GM21825 (cell line): ENCODE measurements at regions not wholly inside any gene's neighbourhood (a gene's known extent, or its start where the extent isn't known, plus 50 kb on each side); places are given as distances from the start of the nearest gene placed in this dataset.
"Not testable (repeated sequence)": the region's sequence is repeated elsewhere in the genome, so short reads cannot be mapped to it uniquely, and the experiment has no call there.

Experiments
- ATAC-seq: cut with Tn5 transposase; IDR thresholded peaks from one replicate; pipeline ENCODE4 v1.9.1; 2021; ENCODE audit warnings: mild to moderate bottlenecking, moderate library complexity; ENCODE audit not compliant: unreplicated experiment

DNA sequence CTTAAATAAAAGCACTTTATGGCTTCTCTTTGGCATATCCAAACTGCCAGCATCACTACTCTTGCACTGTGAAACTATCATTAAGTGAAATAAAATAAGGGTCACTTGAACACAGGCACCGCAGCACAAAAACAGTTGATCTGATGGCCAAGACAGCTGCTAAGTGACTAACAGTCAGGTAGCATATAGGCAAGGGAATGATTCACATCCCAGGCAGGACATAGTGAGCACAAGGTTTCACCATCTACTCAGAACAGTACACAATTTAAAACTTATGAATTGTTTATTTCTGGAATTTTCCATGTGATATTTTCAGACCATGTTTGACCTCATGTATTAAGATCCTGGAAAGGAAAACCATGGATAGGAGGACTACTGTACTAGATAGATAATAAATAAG lies 214.2 kb downstream of the MREG start:
- ATAC-seq = no peak

DNA sequence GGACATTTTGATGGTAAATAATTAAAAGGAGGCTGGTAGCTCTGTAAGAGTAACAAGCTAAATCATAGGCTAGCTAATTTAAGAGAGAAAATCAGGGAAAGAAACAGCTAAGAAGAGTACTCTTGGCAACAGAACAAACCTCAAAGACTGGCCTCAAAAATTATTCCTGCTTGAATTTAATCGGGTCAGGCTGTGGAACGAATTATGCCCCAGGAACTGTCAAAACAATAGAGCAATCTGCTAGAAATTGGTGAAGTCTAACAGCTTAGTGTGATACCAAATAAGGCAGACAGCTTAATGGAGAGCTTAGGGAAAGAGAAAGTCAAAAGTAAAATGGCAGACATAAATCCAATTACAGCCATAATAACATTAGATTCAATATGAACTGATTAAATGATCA lies 215.7 kb downstream of the MREG start:
- no peak for ATAC-seq

- no peak for ATAC-seq
Observed at GRCh38 chr2:215796140-215796855, 217.1 kb downstream of the MREG start.

- no peak for ATAC-seq
Observed at GRCh38 chr2:215794829-215795546, 218.4 kb downstream of the MREG start.

DNA sequence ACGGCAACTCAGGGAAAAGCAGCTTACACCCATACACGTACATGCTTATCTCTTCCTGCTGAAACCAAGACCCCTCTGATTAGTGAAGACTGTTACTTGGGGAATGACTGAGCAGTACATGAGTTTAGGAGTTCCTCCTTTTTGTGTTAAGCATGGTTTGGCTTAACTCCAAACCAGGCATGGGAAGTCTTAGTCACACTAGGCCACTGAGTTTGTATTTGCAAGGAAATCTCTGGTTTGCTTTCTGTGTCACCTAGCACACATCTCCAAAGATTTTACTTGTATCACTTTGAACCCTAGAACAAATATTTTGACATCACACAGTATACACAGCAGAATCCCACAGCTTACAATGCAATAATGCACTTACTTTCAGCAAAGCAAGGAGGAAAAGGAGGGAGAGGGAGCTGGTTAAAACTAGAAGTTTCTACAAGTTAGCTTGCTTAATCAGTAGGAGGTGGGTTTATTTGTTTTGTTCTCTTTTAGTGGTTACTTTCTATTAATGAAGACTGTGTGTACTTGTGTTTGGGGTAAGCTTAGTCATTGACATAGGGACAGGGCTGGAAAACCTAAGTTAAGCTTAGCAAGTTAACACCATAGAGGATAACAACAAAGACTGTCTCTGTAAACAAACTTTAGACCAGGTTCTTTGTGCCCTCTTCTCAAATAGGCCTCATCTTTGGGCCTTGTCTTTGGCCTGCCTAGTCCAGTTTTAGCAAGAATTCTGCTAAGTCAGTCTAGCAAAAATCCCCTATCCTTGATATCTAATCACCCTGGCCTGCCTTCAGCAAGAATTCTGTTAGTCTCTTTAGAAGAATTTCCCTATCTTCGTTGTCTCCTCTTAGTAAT lies 219.4 kb downstream of the MREG start:
- no peak for ATAC-seq

DNA sequence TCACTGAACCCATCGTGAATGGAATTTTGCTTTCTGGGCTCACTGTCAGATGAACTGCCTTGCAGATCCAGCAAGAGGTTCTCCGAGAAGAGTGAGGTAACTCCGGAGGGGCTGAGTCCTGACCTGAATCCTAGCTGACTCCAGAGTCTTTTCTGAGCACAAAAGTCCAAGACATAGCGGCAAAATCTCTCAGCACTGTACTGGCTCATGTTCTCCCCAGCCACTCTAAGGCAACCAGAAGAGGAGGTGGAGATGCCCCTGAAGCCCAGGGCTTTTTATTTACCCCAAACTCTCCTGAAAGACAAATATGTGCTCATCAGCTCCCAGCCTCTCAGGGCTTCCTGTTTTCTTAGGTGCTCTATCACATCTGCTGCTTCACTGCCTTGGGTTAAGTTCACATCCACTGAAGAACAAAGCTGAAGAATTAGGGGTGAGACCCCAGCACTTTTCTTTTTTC lies 221.8 kb downstream of the MREG start:
- ATAC-seq = no peak

- ATAC-seq = no peak
Observed at GRCh38 chr2:215790523-215791421, 222.6 kb downstream of the MREG start.

- ATAC-seq = no peak
Observed at GRCh38 chr2:215787565-215788178, 225.7 kb downstream of the MREG start.

- no peak for ATAC-seq
Observed at GRCh38 chr2:215787025-215787424, 226.3 kb downstream of the MREG start.

GRCh38 chr2:215784371-215784783 lies 229.0 kb downstream of the MREG start:
- no peak for ATAC-seq

DNA sequence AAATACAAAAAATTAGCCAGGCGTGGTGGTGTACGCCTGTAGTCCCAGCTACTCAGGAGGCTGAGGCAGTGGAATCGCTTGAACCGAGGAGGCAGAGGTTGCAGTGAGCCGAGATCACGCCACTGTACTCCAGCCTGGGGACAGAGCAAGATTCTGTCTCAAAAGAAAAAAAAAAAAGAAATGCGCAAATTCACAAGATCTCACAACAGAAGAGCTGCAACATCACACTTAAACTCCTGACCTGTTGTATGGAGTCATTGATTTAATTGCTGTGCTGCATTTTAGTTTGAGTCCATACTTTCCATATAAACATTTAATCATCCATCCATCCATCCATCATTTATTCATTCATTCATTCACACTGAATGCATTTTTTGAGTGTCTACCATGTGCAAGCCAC lies 229.7 kb downstream of the MREG start:
- not testable (repeated sequence) for ATAC-seq

- ATAC-seq = no peak
Observed at GRCh38 chr2:215782965-215783364, 230.4 kb downstream of the MREG start.

DNA sequence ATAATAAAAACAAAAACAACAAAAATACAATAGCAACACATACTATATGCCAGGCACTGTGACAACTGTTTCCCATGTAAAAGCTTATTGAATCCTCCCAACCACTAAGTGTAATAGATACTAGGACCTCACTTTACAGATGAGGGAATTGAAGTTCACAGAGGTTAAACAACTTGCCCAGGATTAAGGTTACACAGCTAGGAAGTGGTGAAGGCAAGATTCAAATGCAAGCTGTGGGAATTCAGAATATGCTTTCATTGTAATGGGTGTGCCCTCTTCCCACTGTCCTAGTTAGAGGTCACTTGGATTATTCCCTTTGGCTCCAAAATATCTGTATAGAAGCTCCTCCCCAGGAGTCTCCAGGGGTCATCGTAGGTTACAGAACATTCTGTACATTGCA lies 231.1 kb downstream of the MREG start:
- no peak for ATAC-seq

DNA sequence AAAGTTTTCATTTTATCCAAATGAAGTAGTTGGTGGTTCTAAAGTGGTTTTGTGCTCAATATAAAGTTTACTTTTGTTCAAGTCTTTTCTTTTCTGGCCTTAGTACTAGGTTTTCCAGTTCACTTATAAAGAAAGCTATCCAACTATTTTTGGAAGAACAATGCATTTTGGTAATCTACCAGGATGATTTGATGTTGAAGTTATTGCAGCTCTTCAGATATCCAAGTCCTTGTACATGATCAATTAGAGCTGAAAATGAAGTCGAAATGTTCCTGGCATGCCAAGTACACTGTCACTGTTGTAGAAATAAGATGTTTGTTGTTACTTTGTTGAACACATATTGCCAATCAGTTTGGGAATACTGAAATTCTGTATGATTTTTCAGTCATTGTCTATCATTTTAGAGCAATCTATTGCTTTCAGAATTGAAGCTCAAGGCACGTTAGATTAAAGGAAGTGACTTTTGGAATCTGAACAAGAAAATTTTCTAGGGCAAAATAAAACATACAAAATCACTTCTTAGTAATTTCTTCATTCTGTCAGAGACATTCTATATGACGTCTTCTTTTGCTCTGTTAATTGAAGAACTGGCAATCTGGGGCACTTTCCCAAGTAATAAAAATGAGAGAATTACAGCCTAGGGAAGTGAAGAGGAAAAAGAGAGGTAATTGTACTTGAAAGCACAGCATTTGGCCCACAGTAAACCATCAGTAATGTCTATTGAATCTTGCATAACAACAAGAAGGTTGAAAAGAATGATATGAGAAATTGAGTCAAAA lies 232.3 kb downstream of the MREG start:
- ATAC-seq = no peak

DNA sequence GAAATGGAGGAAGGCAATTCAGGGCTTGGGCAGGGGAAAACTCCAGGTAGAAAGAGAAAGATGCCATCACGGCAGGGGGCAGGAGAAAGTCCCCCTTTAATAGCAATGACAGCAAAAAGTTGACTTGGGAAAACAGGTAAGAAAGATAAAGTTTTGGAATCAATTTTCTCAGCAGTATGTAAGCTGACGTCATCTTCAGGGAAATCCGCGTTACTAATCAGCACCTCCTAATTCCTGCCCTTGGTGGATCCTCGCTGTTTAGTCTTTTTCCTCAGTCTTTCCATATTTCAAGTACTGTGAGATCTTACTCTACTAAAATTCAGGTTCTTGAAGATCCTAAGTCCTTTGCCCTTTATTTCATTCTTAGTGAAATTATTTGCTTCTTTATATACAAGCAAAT lies 233.0 kb downstream of the MREG start:
- ATAC-seq = no peak

DNA sequence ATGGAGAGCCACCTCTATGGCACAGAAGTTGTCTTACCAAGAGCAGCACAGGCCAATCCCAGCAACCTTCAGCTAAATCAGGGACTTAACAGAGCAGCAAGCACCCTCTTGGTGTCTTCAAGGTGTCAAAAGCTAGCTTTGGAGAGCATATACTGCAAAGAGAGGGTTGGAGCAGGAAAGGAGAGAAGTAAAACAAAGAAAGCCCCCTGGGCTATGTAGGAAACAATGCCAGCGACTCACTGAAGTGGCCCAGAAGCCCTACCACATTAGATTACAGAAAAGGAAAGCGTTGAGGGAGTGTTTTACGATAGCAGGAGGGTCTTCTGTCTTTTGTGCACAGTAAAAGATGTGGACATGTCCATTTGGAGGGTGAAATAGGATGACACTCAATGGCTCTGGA lies 233.4 kb downstream of the MREG start:
- ATAC-seq = no peak

- no peak for ATAC-seq
Observed at GRCh38 chr2:215777465-215778044, 235.8 kb downstream of the MREG start.

GRCh38 chr2:215775106-215775505 lies 238.2 kb downstream of the MREG start:
- no peak for ATAC-seq

- ATAC-seq = no peak
Observed at GRCh38 chr2:215773728-215774127, 239.6 kb downstream of the MREG start.
